GM18861 (cell line): ENCODE measurements at regions not wholly inside any gene's neighbourhood (a gene's known extent, or its start where the extent isn't known, plus 50 kb on each side); places are given as distances from the start of the nearest gene placed in this dataset.
"Not testable (repeated sequence)": the region's sequence is repeated elsewhere in the genome, so short reads cannot be mapped to it uniquely, and the experiment has no call there.

Experiments
- ATAC-seq: cut with Tn5 transposase; IDR thresholded peaks from one replicate; pipeline ENCODE4 v1.9.1; 2021; ENCODE audit not compliant: unreplicated experiment

DNA sequence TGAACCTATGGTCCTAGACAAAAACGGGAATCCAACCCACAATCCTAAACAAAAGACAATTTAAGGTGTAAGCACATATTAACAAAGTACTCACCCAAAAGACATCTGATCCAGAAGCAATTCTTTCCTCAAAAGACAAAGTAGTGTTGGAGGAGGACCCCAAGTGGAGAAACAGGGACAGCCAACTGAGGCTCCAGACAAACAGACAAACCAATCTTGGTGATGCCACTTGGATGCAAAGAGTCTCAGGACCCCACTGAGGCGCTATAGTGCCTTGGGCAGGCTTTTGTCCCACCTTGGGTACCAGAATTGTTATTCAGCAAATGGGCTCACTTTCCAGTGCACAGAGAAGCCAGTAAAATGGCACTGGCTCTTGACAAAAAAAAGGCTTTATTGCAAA is 613.8 kb downstream of the DIPK2A start:
- no peak for ATAC-seq

DNA sequence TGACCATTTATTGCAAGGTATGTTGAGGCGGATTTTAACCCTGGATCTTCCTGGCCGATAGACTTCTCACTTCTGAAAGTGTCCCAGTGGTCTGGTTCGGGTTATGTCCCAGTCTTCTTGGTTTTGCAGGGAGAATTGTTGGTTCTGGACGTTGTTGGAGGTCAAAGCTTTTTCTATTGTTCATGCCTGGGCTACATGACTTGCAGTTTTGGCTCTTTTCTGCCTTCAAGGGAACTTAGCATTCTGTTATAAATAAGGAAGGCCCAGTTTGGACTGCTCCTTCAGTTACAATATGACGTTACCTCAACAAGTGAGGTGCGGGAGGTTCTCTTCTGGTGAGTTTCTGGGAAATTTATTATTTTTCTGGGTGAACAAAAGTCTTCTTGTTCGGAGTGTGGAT is 614.3 kb downstream of the DIPK2A start:
- no peak for ATAC-seq

DNA sequence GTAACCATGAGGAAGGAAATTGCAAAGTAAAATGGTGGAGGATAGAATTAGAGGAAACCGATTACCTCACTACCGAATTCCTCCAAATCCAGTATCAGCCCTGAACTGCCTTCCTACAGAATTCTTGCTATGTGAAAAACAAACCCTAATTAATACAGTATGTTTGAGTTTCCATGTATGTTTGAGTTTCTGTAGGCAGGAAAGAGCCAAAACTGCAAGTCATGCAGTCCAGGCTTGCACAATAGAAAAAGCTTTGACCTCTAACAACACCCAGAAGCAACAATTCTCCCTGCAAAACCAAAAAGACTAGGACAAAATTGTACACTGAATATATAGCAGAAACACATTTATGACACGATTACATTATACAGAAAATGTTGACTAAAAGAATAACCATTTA is 614.8 kb downstream of the DIPK2A start:
- ATAC-seq, result no peak

DNA sequence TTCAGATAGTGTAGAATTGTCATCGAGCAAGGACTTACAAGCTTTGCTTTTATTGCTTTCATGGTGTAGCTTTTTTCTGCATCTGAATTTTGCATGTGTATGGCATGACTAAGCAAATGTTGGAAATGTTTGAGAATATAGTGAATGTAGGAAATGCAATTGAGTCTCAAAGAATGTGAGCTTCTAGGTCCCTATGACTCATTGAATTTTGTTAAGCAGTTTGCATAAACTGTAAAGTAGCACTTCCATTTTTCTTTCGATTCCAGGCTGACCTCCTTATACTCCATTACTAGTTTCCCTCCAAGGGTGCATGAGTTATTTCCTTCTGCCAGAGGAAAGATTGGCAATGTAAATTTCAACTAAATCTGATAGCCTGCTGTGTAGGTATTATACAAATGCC is 619.2 kb downstream of the DIPK2A start:
- no peak for ATAC-seq

DNA sequence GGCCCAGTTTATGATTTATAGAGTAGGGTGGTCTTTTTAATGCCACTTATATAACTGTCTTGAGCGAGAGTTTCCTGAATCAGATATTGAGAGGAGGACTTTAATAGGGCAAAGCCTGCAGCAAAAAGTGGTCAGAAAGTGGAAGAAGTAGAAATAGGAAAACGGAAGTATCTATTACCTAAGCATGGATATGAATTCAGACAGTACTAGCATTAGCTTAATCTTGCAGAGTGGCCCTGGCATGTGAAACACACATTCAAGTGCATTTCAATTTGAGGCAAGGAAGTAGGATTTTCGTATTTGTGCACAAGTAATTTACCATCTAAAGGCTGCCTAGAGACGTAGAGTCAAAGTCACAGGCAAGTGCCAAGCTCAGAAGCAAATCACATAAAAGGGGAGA is 622.3 kb downstream of the DIPK2A start:
- no peak for ATAC-seq

DNA sequence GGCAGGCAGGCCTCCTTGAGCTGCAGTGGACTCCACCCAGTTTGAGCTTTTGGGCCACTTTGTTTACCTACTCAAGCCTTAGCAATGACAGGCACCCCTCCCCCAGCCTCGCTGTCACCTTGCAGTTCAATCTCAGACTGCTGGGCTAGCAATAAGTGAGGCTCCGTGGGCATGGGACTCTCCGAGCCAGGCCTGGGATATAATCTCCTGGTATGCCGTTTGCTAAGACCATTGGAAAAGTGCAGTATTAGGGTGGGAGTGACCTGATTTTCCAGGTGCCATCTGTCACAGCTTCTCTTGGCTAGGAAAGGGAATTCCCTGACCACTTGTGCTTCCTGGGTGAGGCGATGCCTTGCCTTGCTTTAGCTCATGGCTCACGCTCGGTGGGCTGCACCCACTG is 648.6 kb downstream of the DIPK2A start:
- not testable (repeated sequence) for ATAC-seq

DNA sequence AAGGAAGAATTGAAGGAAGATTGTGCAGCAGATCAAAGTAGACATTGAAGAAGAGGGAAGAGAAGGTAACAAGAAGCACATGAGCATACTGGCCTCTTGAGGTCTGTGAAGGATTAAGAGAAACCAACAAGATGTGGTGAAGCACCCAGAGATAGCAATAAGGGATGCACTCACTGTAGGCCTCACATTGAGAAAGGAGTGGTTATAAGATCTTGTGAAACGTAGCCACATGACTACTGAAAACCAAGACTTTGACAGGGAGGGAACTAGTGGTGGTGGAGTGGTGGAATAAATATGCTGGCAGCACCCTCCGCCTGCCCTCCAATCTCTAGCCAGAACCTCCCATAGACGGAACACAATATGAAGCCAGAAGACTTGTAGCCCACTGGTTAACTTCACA is 651.2 kb downstream of the DIPK2A start:
- no peak for ATAC-seq

DNA sequence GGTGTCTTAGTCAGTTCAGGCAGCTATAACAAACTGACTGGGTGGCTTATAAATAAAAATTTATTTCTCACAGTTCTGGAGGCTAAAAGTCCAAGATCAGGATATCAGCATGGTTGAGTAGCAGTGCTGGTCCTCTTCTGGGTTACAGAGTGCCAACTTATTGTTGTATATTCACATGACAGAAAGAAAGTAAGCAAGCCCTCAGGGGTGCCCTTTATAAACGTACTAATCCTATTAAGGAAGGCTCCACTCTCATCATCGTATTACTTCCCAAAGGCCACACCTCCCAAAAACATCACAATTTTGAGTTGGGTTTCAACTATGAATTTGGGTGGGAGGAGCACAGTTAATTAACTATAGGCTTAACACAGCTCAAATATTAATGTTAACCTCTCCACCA is 653.0 kb downstream of the DIPK2A start:
- ATAC-seq, result no peak

DNA sequence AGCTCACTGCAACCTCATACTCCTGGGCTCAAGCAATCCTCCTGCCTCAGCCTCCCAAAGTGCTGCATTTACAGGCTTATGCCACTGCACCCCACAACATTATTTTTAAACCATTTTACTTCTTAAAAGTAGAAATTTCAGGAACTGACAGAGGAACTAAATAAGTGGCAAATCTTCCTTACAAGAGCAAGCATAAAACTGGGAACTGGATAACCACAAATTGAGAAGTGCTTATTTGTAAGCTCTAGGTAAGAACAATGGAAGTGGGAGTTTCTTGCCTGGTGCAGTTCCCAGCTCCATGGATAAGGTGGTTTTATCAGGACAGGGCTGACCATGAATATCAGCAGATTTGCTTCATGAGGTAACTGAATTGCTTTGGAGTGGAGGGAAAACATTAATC is 655.2 kb downstream of the DIPK2A start:
- ATAC-seq, result no peak

DNA sequence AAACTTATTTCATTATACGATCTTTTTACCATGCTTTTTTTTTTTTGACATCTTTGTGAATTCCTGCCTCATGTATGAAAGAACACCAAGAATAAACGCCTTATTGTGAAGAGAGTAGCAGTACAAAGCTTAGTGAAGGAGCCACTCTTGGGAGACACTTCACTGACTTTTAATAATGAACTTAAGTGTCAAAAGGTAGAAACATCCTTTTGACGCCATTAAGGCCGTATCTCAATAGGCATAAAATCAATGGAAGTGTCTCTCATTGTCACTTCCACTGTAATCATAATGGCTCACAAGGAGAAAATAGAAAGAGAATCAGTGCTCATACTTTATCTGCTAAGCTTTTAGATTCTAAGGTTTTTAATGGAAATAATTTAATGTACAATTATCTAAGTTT is 657.8 kb downstream of the DIPK2A start:
- no peak for ATAC-seq

DNA sequence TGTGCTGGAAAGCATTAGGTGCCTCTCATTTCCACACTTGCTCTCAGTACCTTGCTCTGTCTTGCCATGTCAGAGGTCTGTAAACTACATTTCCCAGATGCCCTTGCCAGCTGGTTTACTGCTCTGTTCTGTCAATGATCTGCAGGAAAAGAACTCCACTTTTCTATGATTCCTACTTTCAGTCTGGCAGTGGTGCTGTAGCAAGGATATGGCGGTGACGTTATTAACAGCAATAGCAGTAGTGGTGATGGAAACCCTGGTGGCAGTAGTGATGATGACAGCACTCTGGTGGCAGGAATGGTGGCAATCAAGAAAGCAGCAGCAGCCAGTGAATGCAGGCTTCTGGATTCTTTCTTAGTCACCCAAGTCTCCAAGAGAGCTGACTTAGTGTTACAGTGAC is 665.2 kb downstream of the DIPK2A start:
- no peak for ATAC-seq

DNA sequence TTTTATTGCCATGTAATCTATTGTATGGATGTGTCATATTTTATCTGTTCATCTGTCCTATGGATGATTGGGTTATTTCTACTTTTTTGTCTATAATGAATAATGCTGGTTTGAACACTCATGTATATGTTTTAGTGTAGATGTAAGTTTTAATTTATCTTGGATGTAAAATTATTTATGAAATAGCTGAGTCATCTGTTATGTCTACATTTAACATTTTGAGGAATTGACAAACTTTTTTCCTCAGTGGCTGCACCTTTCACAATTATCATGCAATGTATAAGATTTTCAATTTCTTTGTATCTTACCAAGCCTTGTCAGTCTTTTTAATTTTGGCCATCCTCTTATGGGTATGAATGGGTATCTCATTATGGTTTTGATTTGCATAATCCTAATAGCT is 666.4 kb downstream of the DIPK2A start:
- ATAC-seq, result no peak

DNA sequence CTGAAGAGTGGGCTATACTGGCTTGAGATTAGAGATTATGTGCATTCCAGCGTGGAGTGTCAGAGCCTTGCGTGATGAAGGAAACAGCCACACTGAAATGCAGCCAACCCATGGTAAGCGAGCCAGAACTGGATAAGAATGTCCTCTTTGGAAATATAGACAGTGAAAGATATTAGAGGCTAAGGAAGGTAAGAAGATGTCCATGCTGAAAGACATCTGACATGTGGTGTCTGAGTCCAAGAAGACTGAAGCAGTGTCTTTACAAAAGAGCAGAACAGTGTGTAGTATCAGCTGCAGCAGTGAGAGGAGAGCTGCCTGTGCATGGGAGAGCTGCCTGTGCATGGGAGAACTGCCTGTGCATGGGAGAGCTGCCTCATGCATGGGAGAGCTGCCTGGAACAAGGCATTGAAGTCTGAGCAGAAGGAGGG is 672.2 kb downstream of the DIPK2A start:
- ATAC-seq, result no peak

DNA sequence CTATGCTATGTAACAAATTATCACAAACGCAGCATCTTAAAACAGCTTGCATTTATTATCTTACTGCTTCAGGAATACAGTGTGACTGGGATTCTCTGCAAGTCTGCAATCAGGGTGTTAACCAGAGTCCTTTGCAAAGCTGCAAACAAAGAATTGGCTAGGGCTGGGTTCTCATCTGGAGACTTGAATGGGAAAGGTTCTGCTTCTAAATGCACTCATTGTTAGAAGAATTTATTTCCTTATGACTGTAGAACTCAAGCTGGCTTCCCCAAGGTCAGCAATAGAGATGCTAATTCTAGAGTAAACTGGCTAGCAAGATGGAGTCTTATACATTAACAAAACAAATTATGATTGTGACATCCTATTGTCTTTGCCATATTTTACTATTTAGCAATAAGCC is 673.7 kb downstream of the DIPK2A start:
- no peak for ATAC-seq

DNA sequence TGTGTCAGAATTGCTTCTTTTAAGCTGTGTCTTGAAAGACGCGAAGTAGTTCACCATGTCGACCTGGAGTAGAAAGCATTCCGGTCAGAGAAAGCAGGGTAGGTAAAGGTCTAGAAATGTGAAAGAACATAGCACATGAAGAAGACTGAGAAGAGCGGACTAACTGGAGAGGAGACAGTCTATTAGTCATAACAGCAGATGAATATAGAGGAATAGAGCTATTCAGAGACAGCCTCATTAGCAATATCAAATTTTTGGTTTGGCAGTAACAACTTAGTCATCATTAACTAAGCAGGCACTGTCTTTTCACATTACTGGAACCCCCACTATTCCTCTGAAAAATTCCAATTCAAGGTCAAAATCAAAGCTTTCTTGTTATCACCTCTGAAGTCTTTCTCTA is 678.8 kb downstream of the DIPK2A start:
- no peak for ATAC-seq

DNA sequence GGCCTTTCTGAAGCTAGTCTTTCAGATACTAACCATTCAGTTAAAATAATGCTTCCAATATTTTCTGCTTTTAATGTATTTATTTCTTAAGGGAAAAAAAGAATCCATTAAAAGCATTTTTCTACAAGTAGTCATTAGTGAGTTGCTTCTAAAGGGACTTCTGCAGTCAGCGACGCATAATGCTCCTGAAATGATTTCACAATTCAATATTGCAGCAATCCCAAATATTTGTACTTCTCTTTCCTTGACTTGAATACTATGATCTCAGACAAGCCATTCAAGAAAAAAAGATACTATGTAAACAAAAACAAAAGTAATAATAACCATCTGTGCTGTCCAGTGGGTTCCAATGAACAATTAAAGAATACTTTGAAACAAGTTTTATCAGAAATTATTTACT is 681.0 kb downstream of the DIPK2A start:
- ATAC-seq, result no peak

DNA sequence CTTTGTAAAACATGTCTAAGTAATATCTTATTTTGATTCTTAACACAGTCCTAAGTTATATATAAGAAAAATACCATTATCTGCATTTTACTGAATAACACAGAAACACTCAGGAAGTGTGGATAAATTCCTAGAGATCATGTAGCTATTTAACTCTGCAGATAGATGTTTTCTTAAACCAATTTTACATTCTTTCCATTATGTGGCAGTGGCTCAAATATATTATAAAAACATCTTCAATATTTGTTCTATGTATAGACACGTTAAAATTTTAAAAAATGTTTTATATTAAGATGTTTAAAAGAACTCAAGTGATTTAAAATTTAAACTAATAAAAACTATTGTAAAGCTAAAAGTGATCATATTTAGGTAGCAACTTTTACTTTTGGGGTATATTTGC is 683.8 kb downstream of the DIPK2A start:
- no peak for ATAC-seq

DNA sequence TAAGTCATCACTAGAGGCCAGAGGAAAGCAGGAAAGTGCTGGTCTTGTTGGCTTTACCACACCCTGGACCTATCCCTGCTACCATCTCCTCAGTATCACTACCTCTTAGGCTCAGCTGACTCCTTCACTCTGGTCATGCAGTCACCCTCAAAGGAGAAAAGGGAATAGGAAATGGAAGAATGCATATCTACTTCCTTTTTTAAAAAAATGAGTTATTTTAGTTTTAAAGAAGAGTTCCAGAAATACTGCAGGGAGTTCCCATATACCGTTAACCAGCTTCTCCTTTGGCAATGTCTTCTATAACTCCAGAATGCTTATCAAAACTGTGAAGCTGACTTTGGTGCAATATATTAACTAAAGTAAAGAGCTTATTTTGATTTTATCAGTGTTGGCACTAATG is 688.6 kb downstream of the DIPK2A start:
- no peak for ATAC-seq

DNA sequence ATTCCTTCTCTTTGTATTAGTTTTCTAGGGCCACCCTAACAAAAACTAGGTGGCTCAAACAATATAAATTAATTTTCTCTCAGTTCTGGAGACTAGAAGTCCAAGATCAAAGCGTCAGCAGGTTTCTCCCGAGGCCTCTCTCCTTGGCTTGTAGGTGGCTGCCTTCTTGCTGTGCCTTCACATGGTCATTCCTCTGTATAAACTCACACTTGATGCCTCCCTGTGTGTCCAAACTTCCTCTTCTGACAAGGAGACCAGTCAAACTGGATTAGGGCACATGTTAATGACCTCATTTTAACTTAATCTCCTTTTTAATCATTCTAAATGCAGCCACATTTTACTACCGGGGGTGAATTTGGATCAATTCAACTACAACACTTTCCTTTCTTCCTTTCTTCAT is 691.1 kb downstream of the DIPK2A start:
- ATAC-seq, result no peak

DNA sequence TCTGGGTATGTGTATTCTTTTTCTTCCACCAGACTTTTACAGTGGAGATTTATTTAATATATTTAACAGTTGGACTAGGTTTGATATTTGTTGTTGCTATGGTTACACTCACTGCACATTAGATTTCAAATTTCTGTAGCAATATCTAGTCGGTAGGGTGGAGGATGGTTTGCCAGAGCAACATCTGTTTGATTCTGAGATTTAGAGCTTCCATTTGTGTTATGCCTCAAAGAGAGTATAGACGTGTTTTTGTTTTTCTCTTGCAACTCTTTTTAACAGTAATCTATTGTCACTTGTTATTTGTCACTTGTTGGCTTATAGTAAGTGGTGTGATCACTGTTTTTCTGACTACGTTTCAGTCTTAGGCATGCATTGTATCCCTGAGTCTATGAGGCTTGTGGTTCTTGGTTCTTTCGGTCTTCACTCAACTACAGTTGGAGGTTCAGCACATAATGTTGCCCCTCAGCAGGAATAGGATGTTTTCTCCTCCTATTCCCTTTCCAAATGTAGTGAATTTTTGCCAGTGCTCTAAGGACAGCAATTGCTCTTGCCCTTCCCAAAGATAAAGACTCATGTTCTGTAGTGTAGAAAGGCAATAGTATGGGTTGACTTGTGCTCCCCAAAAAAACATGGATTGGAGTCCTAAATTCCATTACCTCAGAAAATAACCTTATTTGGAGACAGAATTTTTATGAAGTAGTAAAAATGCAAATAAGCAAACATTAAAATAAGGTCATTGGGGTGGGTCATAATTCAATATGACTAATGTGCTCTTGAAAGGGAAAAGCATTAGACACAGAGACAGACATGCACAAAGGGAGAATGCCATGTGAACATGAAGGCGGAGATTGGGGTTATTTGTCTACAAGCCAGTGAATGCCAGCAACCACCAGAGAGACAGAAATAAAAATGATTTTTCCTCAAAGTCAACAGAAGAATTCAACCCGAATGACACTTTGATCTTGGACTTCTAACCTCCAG is 692.1 kb downstream of the DIPK2A start:
- no peak for ATAC-seq

DNA sequence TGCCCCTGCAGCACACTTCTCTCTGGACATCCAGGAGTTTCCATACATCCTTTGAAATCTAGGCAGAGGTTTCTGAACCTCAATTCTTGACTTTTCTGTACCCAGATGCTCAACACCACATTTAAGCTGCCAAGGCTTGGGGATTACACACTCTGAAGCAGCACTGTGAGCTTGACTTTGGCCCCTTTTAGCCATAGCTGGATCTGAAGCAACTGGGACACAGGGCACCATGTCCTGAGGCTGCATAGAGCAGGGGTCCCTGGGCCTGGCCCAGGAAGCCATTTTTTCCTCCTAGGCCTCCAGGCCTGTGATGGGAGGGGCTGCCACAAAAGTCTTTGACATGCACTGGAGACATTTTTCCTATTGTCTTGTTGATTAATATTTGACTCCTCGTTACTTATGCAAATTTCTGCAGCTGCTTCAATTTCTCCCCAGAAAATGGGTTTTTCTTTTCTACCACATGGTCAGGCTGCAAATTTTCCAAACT is 694.0 kb downstream of the DIPK2A start:
- ATAC-seq, result no peak

DNA sequence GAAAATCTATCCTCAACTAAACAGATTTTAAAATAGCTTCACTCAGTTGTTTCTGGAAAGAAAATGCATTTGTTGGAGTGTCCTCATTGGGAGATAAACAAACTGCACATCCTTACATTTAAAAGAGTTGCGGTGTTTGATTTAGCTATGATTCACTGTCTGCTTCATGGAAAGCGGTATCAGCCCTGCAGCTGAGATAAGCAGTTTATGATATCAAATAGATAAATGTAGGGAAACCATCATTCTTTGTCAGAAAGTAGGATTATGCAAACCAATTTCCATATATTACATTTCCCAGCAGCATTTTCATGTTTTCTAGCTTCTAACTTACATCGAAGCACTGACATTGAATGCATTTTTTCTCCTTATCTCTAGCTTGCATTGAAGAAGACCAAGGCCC is 698.9 kb downstream of the DIPK2A start:
- ATAC-seq, result no peak

DNA sequence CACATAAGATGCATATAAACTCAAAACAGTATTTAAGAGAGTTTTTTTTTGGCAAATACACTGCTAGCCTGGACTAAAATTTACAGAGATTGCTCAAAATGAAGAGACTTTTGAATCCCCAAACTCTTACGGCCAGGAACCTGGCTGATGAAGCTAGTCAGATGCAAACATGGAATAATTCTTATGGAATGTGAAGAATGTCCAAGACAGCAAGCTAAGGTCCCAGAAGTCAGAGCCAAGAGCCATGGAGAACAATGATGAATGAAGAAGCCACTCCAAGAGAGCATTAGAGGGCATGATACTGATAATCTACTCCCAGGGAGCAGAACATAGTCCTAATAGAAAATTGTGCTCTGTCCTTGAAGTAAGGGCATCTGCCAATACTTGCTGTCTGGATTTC is 705.5 kb downstream of the DIPK2A start:
- ATAC-seq, result no peak
